ENCODE measurements at regions not wholly inside any gene's neighbourhood (a gene's known extent, or its start where the extent isn't known, plus 50 kb on each side); places are given as distances from the start of the nearest gene placed in this dataset.

DNA sequence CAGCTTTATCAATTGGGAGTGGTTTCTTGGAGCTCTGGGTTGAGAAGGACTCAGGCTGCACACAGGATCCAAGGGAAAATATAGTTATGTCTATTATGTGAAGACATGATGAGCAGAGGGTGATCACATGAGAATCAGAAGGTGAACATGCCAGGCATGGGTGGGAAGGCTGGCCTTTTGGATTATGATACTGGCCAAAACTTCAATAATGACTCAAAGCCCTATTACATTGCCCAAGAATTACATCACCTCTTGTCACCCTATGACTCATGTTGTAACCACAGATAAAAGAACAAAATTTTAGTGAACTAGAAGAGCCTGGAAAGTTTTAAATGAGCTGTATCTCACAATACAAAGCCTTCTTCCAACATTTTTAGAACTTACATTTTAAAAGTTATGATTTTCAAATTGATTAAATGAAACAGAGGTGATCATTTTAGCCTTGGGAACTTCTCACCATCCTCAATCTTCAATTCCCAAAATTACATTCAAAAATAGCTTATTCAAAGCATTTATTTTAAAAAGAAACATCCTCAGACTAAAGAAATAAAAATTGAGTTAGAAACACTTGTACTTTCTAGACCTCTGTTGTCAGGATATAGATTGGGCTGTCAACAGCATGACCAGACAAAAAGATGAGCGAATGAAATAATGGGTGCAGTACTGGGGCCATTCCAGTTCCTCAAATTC, 428.3 kb downstream of the MBD2 start:
- ChIA-PET CTCF (no interaction called here), POLR2A (no interaction called here)
- Mint-ChIP-seq H3K27ac (no peak overlapping the region), H3K4me1 (no peaks in the 10 kb centered on the region), H3K36me3 (ENCODE audit: low read depth) (no peaks in the 10 kb centered on the region), H3K9me3 (ENCODE audit: low read depth) (peaks cover 7% of the 10 kb centered on the region), H3K27me3 (no peaks in the 10 kb centered on the region), H3K4me3 (no peak overlapping the region)
- intact Hi-C loops (cut with DNase I, micrococcal nuclease), result no loop called here
- ATAC-seq, result peak; percentile 47
- DNase-seq, result peak; percentile 6

DNA sequence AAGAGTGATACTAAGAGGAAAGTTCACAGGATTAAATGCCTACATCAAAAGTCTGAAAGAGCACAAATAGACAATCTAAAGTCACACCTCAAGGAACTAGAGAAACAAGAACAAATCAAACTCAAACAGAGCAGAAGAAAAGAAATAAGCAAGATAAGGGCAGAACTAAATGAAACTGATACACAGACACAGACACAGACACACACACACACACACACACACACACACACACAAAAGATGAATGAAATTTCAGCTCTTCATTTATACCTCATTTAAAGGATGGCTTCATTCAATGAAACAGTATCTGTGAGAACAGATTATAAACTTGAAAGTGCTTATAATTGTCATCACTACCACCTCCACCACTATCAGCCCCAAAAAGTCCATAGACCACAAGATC, 428.9 kb downstream of the MBD2 start:
- ChIA-PET POLR2A (no interaction called here), CTCF (no interaction called here)
- H3K27ac Mint-ChIP-seq, result no peak overlapping the region
- intact Hi-C loops (cut with DNase I, micrococcal nuclease), result no loop called here
- H3K4me1 Mint-ChIP-seq, result no peaks in the 10 kb centered on the region
- H3K4me3 Mint-ChIP-seq, result no peak overlapping the region
- H3K9me3 Mint-ChIP-seq (ENCODE audit: low read depth), result peaks cover 7% of the 10 kb centered on the region
- no peak for ATAC-seq
- no peaks in the 10 kb centered on the region for H3K27me3 Mint-ChIP-seq
- DNase-seq, result no peak
- no peaks in the 10 kb centered on the region for H3K36me3 Mint-ChIP-seq (ENCODE audit: low read depth)

DNA sequence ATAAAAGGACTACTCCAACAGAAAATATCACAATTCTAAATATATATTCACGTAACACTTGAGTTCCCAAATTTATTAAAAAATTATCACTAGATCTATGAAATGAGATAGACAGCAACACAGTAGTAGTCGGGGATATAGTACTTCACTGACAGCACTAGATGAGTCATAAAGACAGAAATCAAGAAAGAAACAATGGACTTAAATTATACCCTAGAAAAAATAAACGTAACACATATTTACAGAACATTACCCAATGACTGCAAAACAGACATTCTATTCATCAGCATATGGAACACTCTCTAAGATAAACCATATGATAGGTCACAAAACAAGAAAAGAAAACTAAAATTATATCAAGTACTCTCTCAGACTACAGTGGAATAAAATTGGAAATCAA, 429.4 kb downstream of the MBD2 start:
- H3K9me3 Mint-ChIP-seq (ENCODE audit: low read depth), result peaks cover 5% of the 10 kb centered on the region
- no peaks in the 10 kb centered on the region for H3K4me1 Mint-ChIP-seq
- DNase-seq, result no peak
- CTCF ChIA-PET, result no interaction called here
- POLR2A ChIA-PET, result no interaction called here
- ATAC-seq, result no peak
- H3K27ac Mint-ChIP-seq, result no peak overlapping the region
- no peak overlapping the region for H3K4me3 Mint-ChIP-seq
- no peaks in the 10 kb centered on the region for H3K27me3 Mint-ChIP-seq
- intact Hi-C loops (cut with DNase I, micrococcal nuclease), result no loop called here
- no peaks in the 10 kb centered on the region for H3K36me3 Mint-ChIP-seq (ENCODE audit: low read depth)

DNA sequence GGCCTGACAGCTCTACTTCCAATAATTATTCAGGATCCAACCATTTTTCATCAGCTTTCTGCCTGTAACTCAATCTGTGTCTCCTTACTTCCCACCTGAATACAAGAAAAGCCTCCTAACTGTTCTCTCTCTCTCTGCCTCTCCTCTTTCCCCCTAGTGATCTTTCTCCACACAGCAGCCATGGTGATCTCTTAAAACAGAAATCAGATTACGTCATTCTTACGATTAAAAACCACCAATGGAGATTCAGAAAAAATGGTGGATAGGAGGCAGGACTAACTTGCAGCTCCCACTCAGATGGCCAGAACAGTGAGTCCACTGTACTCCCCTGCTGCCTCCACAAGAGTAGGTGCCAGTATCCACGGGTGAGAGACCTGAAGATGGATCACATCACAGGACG, 431.7 kb downstream of the MBD2 start:
- Mint-ChIP-seq H3K4me3 (no peak overlapping the region), H3K36me3 (ENCODE audit: low read depth) (no peaks in the 10 kb centered on the region), H3K4me1 (no peaks in the 10 kb centered on the region), H3K9me3 (ENCODE audit: low read depth) (peaks cover 5% of the 10 kb centered on the region), H3K27ac (no peak overlapping the region), H3K27me3 (no peaks in the 10 kb centered on the region)
- POLR2A ChIA-PET, result no interaction called here
- intact Hi-C loops (cut with DNase I, micrococcal nuclease), result no loop called here
- no peak for ATAC-seq
- CTCF ChIA-PET, result no interaction called here
- DNase-seq, result no peak

DNA sequence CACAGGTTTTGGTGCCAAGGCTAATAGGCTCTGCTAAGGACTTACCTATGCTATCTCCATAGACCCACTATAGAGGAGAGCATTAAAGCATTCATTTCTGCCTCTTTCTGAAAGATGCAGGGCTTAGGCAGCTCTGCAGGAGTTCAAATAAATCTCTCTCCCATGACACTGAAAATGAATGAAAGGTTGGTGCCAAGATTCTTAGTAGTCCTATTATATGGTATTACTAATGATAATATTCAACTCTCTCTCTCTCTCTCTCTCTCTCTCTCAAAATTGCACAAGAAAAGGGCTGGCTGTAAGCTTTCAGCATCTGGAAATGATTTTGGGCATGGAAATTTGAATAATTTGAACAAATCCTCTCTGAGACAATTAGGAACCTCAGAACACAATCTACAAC, 433.7 kb downstream of the MBD2 start:
- H3K9me3 Mint-ChIP-seq (ENCODE audit: low read depth), result peaks cover 5% of the 10 kb centered on the region
- H3K27me3 Mint-ChIP-seq, result no peaks in the 10 kb centered on the region
- H3K4me3 Mint-ChIP-seq, result no peak overlapping the region
- no peak for ATAC-seq
- POLR2A ChIA-PET, result no interaction called here
- CTCF ChIA-PET, result interaction anchor here (0.6 kb wide), 1 partner anchor 40 kb away, joined by 3 read pairs; no protein-coding TSS in a partner anchor
- H3K4me1 Mint-ChIP-seq, result no peaks in the 10 kb centered on the region
- DNase-seq, result no peak
- H3K36me3 Mint-ChIP-seq (ENCODE audit: low read depth), result no peaks in the 10 kb centered on the region
- intact Hi-C loops (cut with DNase I, micrococcal nuclease), result no loop called here
- H3K27ac Mint-ChIP-seq, result no peak overlapping the region

DNA sequence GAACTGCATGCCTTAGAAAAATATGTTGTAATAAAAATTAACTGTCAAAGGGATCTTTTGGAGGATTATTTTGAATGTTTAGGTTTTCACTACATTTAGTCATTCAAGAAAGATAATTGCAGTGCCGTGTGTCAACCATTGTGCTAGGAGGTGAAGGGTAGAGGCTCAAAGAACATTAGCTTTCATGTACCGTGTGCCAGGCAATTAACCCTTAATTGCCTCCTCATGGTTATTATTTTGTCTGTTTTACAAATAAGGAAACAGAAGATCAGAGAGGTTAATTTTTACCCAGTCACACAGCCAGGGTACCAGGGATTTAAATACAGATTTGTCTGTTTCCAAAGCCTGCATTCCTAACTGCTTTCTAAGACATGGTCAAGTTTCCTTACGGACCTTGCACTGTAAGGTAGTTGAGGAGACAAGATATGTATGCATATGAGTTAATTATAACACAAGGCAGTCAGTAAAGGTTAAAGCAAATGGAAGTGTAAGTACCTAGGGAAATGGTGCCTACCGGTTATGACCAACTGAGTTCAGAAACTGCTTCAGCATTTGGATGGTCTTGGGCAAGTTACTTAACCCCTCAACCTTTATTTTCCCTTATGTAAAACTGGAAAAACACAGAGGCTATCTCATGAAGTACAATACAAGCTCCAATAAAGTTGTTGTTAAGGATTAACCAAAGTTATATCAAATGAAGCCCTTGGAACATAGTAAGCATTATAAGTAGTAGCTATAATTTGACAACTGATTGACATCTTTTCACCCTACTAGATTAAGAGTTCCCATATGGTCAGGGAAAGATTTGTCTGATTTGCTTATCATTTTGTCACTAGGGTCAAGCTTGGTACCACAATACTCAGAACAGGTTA, 434.9 kb downstream of the MBD2 start:
- CTCF ChIA-PET, result no interaction called here

DNA sequence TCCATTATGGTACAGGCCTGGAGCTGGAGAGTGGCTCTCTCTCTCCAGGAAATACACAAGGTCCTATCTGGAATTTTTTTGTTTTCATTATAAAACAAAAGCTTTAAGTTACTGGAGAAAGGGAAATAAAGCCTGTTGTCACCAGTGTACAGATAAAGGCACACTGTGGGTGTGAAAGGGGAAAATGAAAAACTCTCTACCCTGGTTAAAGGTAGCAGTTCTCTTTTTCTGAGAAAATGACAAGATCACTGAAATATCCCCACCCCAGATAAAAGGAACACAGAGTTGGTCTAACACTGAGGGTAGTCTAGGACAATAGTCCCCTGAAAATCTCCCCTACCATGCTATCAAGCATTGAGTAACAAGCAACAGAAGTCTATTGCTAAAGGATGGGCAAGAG, 438.7 kb downstream of the MBD2 start:
- H3K4me1 Mint-ChIP-seq, result no peaks in the 10 kb centered on the region
- no peak overlapping the region for H3K27ac Mint-ChIP-seq
- POLR2A ChIA-PET, result no interaction called here
- CTCF ChIA-PET, result no interaction called here
- no peak overlapping the region for H3K4me3 Mint-ChIP-seq
- ATAC-seq, result no peak
- H3K27me3 Mint-ChIP-seq, result no peaks in the 10 kb centered on the region
- intact Hi-C loops (cut with DNase I, micrococcal nuclease), result no loop called here
- H3K36me3 Mint-ChIP-seq (ENCODE audit: low read depth), result no peaks in the 10 kb centered on the region
- H3K9me3 Mint-ChIP-seq (ENCODE audit: low read depth), result no peaks in the 10 kb centered on the region
- no peak for DNase-seq

More for the DNA sequence above, 434.9 kb downstream of the MBD2 start:
- no peaks in the 10 kb centered on the region for H3K36me3 Mint-ChIP-seq (ENCODE audit: low read depth)
- no peaks in the 10 kb centered on the region for H3K27me3 Mint-ChIP-seq
- POLR2A ChIA-PET, result no interaction called here
- ATAC-seq, result no peak
- H3K4me1 Mint-ChIP-seq, result no peaks in the 10 kb centered on the region
- H3K27ac Mint-ChIP-seq, result no peak overlapping the region
- no peak for DNase-seq
- no peak overlapping the region for H3K4me3 Mint-ChIP-seq
- H3K9me3 Mint-ChIP-seq (ENCODE audit: low read depth), result peaks cover 2% of the 10 kb centered on the region
- intact Hi-C loops (cut with DNase I, micrococcal nuclease), result no loop called here

DNA sequence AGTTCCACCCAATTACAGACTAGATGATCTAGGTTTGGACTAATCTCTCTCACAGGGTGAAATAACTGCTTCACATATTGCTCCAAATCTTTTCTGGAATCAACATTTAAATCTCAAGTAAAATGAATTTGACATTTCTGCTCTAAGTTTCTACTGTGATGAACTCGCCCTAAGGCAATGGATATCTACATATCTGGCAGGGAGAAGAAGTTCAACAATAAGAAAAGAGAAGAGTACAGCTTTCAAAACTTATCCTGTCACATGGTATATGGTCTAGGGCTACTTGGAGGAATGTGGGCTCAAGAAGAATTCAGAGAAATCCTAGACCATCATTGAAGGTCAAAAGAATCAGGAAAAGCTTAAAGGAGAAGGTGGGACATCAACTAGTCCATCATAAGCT, 440.2 kb downstream of the MBD2 start:
- no peaks in the 10 kb centered on the region for H3K4me1 Mint-ChIP-seq
- H3K36me3 Mint-ChIP-seq (ENCODE audit: low read depth), result no peaks in the 10 kb centered on the region
- CTCF ChIA-PET, result interaction anchor here (1.0 kb wide), 1 partner anchor 13 kb away, joined by 3 read pairs; no protein-coding TSS in a partner anchor
- POLR2A ChIA-PET, result no interaction called here
- H3K27ac Mint-ChIP-seq, result no peak overlapping the region
- H3K27me3 Mint-ChIP-seq, result no peaks in the 10 kb centered on the region
- peaks cover 5% of the 10 kb centered on the region for H3K9me3 Mint-ChIP-seq (ENCODE audit: low read depth)
- DNase-seq (no peak), ATAC-seq (no peak)
- intact Hi-C loops (cut with DNase I, micrococcal nuclease), result no loop called here
- no peak overlapping the region for H3K4me3 Mint-ChIP-seq

DNA sequence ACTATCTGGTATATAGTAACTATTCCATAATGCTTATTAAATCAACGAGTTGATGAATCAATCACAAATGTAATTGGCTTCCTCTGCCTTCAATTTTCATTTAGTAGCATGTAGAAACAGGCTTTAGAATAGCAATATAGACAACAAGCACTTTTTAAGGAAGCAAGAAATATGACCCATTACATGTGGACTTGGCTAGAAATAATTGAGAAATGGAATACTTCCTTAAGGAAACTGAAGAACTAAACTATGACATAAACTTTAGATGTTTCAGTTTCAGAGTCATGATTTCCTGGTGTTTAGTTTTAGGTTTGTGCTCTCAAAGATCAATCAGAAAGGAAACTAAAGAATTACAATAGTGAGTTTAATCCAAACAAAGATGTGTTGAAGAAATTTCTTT, 443.8 kb downstream of the MBD2 start:
- Mint-ChIP-seq H3K4me3 (no peak overlapping the region), H3K36me3 (ENCODE audit: low read depth) (no peaks in the 10 kb centered on the region), H3K27ac (no peak overlapping the region), H3K4me1 (no peaks in the 10 kb centered on the region), H3K9me3 (ENCODE audit: low read depth) (peaks cover 13% of the 10 kb centered on the region), H3K27me3 (no peaks in the 10 kb centered on the region)
- intact Hi-C loops (cut with DNase I, micrococcal nuclease), result no loop called here
- DNase-seq (no peak), ATAC-seq (no peak)
- ChIA-PET CTCF (no interaction called here), POLR2A (no interaction called here)

DNA sequence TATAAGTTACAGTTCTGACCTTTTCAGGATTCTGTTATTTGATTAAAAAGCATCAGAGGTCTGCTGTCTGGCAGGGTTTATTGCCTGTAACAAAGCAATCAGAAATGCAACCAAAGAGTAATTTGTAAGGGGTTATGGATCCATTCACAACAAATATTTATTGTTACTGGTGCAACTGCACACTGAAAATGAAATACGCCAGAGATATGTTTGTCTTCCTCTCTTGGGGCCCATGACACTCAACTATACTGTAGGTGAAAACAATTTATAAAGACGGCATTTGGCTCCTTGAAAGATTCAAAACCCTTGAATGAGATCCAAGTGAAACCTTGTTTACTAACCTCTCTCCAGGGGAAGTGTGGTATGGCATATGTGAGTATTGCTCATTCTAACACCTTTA, 452.2 kb downstream of the MBD2 start:
- POLR2A ChIA-PET, result no interaction called here
- H3K4me1 Mint-ChIP-seq, result no peaks in the 10 kb centered on the region
- peaks cover 19% of the 10 kb centered on the region for H3K9me3 Mint-ChIP-seq (ENCODE audit: low read depth)
- ATAC-seq (no peak), DNase-seq (no peak)
- intact Hi-C loops (cut with DNase I, micrococcal nuclease), result no loop called here
- no peak overlapping the region for H3K4me3 Mint-ChIP-seq
- H3K27ac Mint-ChIP-seq, result no peak overlapping the region
- H3K27me3 Mint-ChIP-seq, result no peaks in the 10 kb centered on the region
- CTCF ChIA-PET, result no interaction called here
- no peaks in the 10 kb centered on the region for H3K36me3 Mint-ChIP-seq (ENCODE audit: low read depth)

DNA sequence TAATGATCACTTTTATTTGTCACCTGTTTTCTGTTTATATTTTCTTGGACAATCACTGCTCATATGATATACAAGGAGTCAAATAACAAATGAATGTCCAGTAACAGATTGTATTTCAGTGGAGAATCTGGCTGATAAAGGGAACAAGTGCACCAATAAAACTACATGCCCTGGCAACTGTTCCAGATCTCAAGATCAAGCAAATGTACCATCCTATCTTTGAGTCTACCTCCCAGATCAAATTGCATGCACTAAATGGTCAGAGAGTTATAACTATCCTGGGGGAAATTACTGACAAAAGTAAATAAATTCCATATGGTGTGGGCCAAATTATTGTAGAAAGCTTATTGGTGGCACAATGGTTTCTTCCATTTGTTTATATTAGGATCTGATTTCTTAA, 452.8 kb downstream of the MBD2 start:
- Mint-ChIP-seq H3K27me3 (no peaks in the 10 kb centered on the region), H3K4me3 (no peak overlapping the region), H3K27ac (no peak overlapping the region), H3K4me1 (no peaks in the 10 kb centered on the region), H3K9me3 (ENCODE audit: low read depth) (peaks cover 21% of the 10 kb centered on the region), H3K36me3 (ENCODE audit: low read depth) (no peaks in the 10 kb centered on the region)
- ChIA-PET POLR2A (no interaction called here), CTCF (interaction anchor here (1.6 kb wide), 1 partner anchor 13 kb away, joined by 3 read pairs; no protein-coding TSS in a partner anchor)
- intact Hi-C loops (cut with DNase I, micrococcal nuclease), result no loop called here
- ATAC-seq, result no peak
- DNase-seq, result no peak

DNA sequence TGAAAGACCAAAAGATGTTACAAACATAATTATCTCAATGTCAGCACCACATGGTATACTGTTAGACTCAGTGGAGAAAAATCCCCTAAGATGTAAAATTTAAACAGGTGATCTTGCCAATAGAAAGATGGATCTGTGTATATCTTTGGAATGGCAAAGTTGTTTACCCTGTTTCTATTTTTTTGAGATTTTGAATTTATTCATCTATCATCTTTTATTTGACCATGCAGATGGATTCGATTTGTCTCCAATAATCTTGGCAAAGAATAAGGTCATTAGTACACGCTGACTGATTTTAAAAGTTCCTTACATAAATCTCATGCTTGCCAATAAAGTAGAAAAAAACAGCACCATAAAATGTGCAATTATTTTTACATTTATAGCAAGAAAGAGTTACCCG, 459.3 kb downstream of the MBD2 start:
- H3K36me3 Mint-ChIP-seq (ENCODE audit: low read depth), result no peaks in the 10 kb centered on the region
- H3K27me3 Mint-ChIP-seq, result no peaks in the 10 kb centered on the region
- DNase-seq, result no peak
- no peak overlapping the region for H3K4me3 Mint-ChIP-seq
- peaks cover 19% of the 10 kb centered on the region for H3K9me3 Mint-ChIP-seq (ENCODE audit: low read depth)
- intact Hi-C loops (cut with DNase I, micrococcal nuclease), result no loop called here
- no peak for ATAC-seq
- H3K27ac Mint-ChIP-seq, result no peak overlapping the region
- ChIA-PET CTCF (no interaction called here), POLR2A (no interaction called here)
- H3K4me1 Mint-ChIP-seq, result no peaks in the 10 kb centered on the region
